AG09319 (cell line): ENCODE measurements at regions not wholly inside any gene's neighbourhood (a gene's known extent, or its start where the extent isn't known, plus 50 kb on each side); places are given as distances from the start of the nearest gene placed in this dataset.

Experiments
- DNase-seq: peaks from one replicate; pipeline ENCODE4 v3.0.0-alpha.2; 2010; ENCODE audit warnings: low read depth; ENCODE audit errors: extremely low read depth
- TF ChIP-seq, protein P1 (sequence below): IDR thresholded peaks from 2 replicates; pipeline ENCODE4 v1.5.1; 2011; ENCODE audit warnings: low read depth, mild to moderate bottlenecking, inconsistent platforms, low read length, moderate library complexity

DNA sequence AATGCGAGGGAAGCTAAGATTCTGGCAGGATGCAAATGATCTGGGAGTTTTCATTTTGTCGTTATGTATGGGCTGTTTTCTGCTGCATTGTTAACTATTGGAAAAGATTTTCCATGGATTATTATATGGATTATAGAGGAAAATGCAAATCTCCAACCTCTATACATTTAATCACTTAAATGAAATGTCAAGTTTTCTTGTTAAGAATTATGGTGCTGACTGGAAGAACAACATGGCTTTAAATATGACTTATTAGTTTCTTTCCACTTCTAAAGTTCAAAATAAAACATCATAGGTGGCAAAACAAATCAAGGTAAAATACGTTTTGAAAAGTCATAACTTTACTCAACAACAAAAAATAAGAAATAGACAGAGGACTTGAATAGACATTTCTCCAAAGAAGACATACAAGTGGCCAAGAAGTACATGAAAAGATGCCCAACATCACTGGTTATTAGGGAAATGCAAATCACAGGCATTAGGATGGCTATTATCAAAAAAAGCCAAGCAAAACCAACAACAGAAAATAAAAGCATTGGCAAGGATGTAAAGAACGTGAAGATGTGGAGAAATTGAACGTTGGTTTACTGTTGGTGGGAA lies 56.2 kb upstream of the CLDN5 start:
- TF ChIP-seq, protein P1, sequence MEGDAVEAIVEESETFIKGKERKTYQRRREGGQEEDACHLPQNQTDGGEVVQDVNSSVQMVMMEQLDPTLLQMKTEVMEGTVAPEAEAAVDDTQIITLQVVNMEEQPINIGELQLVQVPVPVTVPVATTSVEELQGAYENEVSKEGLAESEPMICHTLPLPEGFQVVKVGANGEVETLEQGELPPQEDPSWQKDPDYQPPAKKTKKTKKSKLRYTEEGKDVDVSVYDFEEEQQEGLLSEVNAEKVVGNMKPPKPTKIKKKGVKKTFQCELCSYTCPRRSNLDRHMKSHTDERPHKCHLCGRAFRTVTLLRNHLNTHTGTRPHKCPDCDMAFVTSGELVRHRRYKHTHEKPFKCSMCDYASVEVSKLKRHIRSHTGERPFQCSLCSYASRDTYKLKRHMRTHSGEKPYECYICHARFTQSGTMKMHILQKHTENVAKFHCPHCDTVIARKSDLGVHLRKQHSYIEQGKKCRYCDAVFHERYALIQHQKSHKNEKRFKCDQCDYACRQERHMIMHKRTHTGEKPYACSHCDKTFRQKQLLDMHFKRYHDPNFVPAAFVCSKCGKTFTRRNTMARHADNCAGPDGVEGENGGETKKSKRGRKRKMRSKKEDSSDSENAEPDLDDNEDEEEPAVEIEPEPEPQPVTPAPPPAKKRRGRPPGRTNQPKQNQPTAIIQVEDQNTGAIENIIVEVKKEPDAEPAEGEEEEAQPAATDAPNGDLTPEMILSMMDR: no peak

DNA sequence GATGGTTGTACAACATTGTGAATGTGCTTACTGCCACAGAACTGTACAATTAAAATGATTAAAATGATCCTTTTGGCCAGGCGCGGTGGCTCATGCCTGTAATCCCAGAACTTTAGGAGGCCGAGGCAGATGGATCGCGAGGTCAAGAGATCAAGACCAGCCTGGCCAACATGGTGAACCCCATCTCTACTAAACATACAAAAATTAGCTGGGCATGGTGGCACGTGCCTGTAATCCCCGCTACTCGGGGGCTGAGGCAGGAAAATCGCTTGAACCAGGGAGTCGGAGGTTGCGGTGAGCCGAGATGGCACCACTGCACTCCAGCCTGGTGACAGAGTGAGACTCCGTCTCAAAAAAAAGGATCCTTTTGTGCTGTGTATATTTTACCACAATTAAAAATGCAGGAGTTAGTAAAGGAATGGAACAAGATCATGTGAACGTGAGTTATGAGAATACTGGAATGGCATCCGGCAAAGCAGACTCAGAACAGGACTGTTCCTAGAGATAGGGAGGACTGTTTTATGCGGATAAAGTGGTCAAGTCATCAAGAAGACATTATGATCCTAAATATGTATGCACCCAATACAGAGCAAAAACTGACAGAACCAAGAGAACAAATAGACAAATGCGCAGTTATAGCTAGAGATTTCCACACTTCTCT lies 58.0 kb upstream of the CLDN5 start:
- no peak for DNase-seq
- TF ChIP-seq, protein P1: no peak

More for the DNA sequence above, 56.2 kb upstream of the CLDN5 start:
- DNase-seq: no peak

DNA sequence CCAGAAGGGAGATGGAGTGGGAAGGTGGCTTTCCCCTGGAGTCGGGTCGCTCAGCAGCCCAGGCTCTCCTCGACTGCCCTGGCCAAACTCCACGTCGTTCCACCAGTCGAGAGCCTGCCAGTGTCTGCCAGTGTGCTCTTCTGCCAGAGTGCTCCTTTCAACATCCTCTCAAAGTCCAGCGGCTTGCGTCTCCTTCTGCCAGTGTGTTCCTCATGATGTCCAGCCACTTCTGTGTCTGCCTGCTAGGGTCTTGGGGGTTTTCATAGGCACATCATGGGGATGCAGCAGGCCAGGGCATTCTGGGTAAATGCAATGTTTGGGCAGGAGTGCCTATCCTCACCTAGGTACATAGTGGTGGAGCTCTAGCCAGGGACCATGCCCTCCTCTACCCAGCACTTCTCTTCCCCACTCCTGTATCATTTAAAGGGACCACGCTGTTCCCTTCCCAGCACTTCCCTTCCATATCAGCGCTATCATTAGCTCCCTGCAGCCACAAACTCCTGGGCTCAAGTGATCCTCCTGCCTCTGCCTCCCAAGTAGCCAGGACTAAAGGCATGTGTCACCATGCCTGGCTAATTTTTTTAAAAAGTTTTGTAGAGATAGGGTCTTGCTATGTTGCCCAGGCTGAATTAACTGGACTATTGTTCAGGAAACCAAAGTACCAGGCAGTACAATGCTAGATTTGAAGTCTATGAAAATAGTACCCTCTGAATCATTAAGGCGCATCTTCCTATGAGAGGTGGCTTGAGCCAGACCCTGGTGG lies 62.9 kb upstream of the CLDN5 start:
- TF ChIP-seq, protein P1: no peak
- DNase-seq: no peak

DNA sequence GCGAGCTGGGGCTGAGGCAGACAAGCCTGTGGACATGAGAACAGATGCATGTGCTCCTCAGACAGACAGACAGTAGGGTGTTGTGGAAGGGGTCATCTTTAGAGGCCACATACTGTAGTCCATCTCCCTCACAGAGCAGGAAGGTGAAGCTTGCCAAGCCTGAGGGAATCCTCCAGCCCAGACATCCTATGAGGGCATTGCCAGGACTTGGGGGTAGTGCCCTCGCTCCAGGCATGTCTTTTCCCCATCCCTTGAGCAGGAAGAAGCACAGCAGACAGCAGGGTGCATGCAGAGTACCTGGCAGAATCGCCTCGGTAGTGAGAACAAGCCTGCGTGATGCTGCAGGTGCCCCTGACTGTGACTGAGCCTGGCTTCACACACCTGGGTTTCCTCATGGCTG lies 66.5 kb upstream of the CLDN5 start:
- TF ChIP-seq, protein P1: no peak
- DNase-seq: no peak

DNA sequence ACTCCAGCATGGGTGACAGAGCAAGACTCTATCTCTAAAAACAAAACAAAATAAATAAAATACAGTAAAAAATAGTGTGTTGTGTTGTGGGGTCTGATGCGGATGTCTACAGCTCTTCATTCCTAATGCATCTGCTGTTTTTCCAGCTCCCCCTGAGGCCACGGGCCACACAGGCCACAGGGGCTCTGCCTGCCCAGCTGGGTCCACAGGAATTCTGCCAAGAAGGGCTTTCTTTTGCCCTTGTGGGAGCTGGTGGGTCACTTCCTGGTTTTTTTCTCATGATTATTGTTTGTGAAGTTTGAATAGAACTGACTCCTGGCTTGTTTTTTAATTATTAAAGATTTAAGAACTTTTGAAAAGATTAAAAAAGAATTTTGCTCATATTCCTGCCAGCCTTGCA lies 67.4 kb upstream of the CLDN5 start:
- DNase-seq: no peak

DNA sequence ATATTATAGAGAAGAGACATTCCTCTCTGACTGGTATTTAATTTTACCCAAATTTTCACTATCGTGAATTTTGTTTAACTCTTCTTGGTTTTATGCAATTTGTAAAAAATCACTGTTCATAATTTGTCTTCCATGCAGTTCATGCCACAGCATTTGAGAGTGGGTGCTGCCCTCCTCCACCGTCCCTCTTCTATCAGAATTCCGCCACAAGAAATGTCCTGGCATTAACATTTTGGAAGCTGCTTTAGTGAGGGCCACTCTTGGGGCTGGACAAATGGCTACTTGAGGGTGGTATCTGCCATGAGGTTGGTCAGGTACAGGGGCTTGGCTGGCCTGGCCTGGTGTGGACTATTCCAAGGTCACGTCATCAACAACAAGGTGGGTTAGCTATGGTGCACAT lies 68.3 kb upstream of the CLDN5 start:
- TF ChIP-seq, protein P1: no peak
- no peak for DNase-seq

More for the DNA sequence above, 67.4 kb upstream of the CLDN5 start:
- TF ChIP-seq, protein P1: no peak

DNA sequence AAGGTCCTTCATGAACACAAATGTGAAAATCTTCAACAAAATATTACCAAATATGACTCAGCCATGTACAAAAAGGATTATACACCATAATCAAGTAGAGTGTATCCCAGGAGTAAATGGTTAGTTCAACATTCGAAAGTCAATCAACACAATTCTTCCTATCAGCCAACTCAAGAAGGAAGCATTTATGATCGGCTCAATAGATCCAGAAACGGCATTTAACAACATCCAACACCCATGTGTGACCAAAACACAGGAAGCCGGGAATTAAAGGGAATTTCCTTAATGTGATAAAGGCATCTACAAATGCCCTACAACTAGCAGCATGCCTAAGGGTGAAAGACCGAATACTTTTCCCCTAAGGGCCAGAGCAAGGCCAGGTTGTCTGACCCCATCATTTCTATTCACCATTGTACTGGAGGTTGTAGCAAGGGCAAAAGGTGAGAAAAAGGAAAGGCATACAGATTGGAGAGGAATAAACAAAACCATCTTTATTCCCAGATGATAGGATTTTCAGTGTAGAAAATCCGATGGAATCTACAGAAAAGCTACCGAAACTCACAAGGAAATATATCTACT lies 69.9 kb upstream of the CLDN5 start:
- TF ChIP-seq, protein P1: no peak
- DNase-seq: no peak
